Activated naive CD8-positive, alpha-beta T cell treated with anti-CD3 and anti-CD28 coated beads, Interleukin-2, amount 50 U/mL, for 24 hours (primary cell): ENCODE measurements at regions not wholly inside any gene's neighbourhood (a gene's known extent, or its start where the extent isn't known, plus 50 kb on each side); places are given as distances from the start of the nearest gene placed in this dataset.

Source experiments
- ATAC-seq: fragments of 150-1000 bp; cut with Tn5 transposase; one replicate; pipeline ENCODE4 v1.10.0; 2021
- DNase-seq: peaks from one replicate; pipeline ENCODE4 v3.0.0; 2021
- H3K27ac Mint-ChIP-seq: one replicate; pipeline ENCODE4 v1.8.0; 2021; ENCODE audit warnings: mild to moderate bottlenecking, mixed read lengths
- H3K27me3 Mint-ChIP-seq: one replicate; pipeline ENCODE4 v1.8.0; 2021; ENCODE audit warnings: mixed read lengths
- H3K36me3 Mint-ChIP-seq: one replicate; pipeline ENCODE4 v1.8.0; 2021; ENCODE audit warnings: low read depth, mixed read lengths
- H3K4me1 Mint-ChIP-seq: one replicate; pipeline ENCODE4 v1.8.0; 2021; ENCODE audit warnings: mixed read lengths
- H3K4me3 Mint-ChIP-seq: one replicate; pipeline ENCODE4 v1.8.0; 2021; ENCODE audit warnings: mild to moderate bottlenecking, moderate library complexity, mixed read lengths
- H3K9me3 Mint-ChIP-seq: one replicate; pipeline ENCODE4 v1.8.0; 2021; ENCODE audit warnings: mixed read lengths

- DNase-seq (peak; percentile 74), ATAC-seq (peak; percentile 87)
- H3K4me3 Mint-ChIP-seq, result peak overlapping the region; percentile 5
- peaks cover 5% of the 10 kb centered on the region for H3K9me3 Mint-ChIP-seq
- H3K27me3 Mint-ChIP-seq, result no peaks in the 10 kb centered on the region
- no peaks in the 10 kb centered on the region for H3K4me1 Mint-ChIP-seq
- no peaks in the 10 kb centered on the region for H3K36me3 Mint-ChIP-seq
- H3K27ac Mint-ChIP-seq, result no peak overlapping the region
Measured at GRCh38 chr9:16191691-16192402, 639.0 kb downstream of the CCDC171 start.

DNA sequence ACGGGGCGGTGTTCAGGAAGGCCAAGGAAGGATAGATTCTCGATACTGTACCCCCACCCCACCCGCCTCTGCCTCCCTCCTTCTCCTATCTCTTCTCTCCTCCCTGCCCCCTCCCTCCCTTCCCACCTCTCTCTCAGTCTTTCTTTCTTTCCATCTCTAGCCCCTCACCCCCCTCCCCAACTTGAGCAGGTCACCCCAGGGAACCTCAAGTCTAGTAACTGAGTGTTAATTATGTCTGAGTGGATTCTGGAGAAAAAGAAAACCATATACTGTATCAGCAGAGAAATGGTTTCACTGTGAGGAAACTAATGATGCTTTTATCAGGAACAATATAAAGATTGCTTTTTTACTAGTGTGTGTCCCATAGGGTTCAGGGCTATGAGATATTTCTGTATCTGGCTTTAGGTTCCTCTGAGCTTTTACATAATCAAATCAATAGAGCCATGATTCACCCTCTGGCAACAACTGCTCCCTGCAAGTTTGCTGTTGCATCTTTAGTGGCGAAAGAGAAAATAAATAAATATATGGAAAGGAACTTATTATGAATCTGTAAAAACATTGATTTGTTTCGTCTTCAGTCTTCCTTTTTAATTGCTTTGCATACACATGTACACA lies 639.7 kb downstream of the CCDC171 start:
- DNase-seq (no peak), ATAC-seq (no peak)
- H3K36me3 Mint-ChIP-seq, result no peaks in the 10 kb centered on the region
- peaks cover 5% of the 10 kb centered on the region for H3K9me3 Mint-ChIP-seq
- no peaks in the 10 kb centered on the region for H3K27me3 Mint-ChIP-seq
- no peak overlapping the region for H3K27ac Mint-ChIP-seq
- no peaks in the 10 kb centered on the region for H3K4me1 Mint-ChIP-seq
- H3K4me3 Mint-ChIP-seq, result no peak overlapping the region

- Mint-ChIP-seq H3K27me3 (no peaks in the 10 kb centered on the region), H3K27ac (no peak overlapping the region), H3K4me1 (no peaks in the 10 kb centered on the region), H3K4me3 (no peak overlapping the region), H3K9me3 (peaks cover 5% of the 10 kb centered on the region), H3K36me3 (no peaks in the 10 kb centered on the region)
- ATAC-seq (no peak), DNase-seq (no peak)
Measured at GRCh38 chr9:16193066-16193465, 640.2 kb downstream of the CCDC171 start.

- no peak overlapping the region for H3K27ac Mint-ChIP-seq
- no peak overlapping the region for H3K4me3 Mint-ChIP-seq
- H3K36me3 Mint-ChIP-seq, result no peaks in the 10 kb centered on the region
- no peaks in the 10 kb centered on the region for H3K27me3 Mint-ChIP-seq
- ATAC-seq (no peak), DNase-seq (no peak)
- H3K4me1 Mint-ChIP-seq, result no peaks in the 10 kb centered on the region
- H3K9me3 Mint-ChIP-seq, result no peaks in the 10 kb centered on the region
Measured at GRCh38 chr9:16196206-16196605, 643.4 kb downstream of the CCDC171 start.

- H3K27me3 Mint-ChIP-seq, result peaks cover 2% of the 10 kb centered on the region
- H3K4me1 Mint-ChIP-seq, result no peaks in the 10 kb centered on the region
- no peak for ATAC-seq
- H3K36me3 Mint-ChIP-seq, result no peaks in the 10 kb centered on the region
- H3K27ac Mint-ChIP-seq, result no peak overlapping the region
- H3K9me3 Mint-ChIP-seq, result no peaks in the 10 kb centered on the region
- no peak overlapping the region for H3K4me3 Mint-ChIP-seq
- no peak for DNase-seq
Measured at GRCh38 chr9:16197578-16198370, 644.9 kb downstream of the CCDC171 start.

DNA sequence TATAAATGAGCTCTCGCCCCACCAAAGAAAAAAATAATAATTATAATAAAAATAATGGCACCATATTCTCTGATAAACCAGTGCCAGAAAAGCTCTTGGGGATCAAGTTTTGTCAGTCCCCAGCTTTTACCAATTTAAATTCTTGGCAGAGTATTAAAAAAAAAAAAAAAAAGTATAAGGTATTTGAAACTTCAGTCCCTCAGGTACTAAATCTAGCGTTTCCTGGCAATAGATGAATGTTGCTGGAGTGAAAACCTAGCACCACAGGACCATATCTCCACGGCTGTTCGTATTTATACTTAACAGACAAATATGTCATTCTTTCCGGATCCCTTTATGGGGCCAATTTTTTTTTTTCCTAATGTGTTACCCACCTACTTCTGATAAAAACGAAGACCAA lies 646.2 kb downstream of the CCDC171 start:
- DNase-seq, result no peak
- Mint-ChIP-seq H3K4me1 (no peaks in the 10 kb centered on the region), H3K27me3 (peaks cover 2% of the 10 kb centered on the region), H3K36me3 (no peaks in the 10 kb centered on the region), H3K27ac (no peak overlapping the region), H3K9me3 (no peaks in the 10 kb centered on the region), H3K4me3 (no peak overlapping the region)
- ATAC-seq, result no peak

- no peak for DNase-seq
- H3K27me3 Mint-ChIP-seq, result peaks cover 2% of the 10 kb centered on the region
- ATAC-seq, result no peak
- H3K4me3 Mint-ChIP-seq, result no peak overlapping the region
- H3K9me3 Mint-ChIP-seq, result no peaks in the 10 kb centered on the region
- H3K4me1 Mint-ChIP-seq, result peaks cover 4% of the 10 kb centered on the region
- H3K36me3 Mint-ChIP-seq, result no peaks in the 10 kb centered on the region
- no peak overlapping the region for H3K27ac Mint-ChIP-seq
Measured at GRCh38 chr9:16202221-16202620, 649.4 kb downstream of the CCDC171 start.

- H3K27me3 Mint-ChIP-seq, result peaks cover 2% of the 10 kb centered on the region
- DNase-seq (no peak), ATAC-seq (no peak)
- H3K4me1 Mint-ChIP-seq, result peaks cover 7% of the 10 kb centered on the region
- no peak overlapping the region for H3K27ac Mint-ChIP-seq
- H3K36me3 Mint-ChIP-seq, result no peaks in the 10 kb centered on the region
- H3K4me3 Mint-ChIP-seq, result no peak overlapping the region
- no peaks in the 10 kb centered on the region for H3K9me3 Mint-ChIP-seq
Measured at GRCh38 chr9:16202914-16203728, 650.3 kb downstream of the CCDC171 start.

GRCh38 chr9:16203729-16204573 lies 651.1 kb downstream of the CCDC171 start:
- no peaks in the 10 kb centered on the region for H3K9me3 Mint-ChIP-seq
- H3K27me3 Mint-ChIP-seq, result peaks cover 2% of the 10 kb centered on the region
- H3K4me1 Mint-ChIP-seq, result peaks cover 7% of the 10 kb centered on the region
- H3K27ac Mint-ChIP-seq, result no peak overlapping the region
- no peak overlapping the region for H3K4me3 Mint-ChIP-seq
- no peaks in the 10 kb centered on the region for H3K36me3 Mint-ChIP-seq
- ATAC-seq (no peak), DNase-seq (no peak)

GRCh38 chr9:16205455-16205854 lies 652.6 kb downstream of the CCDC171 start:
- no peak for ATAC-seq
- no peaks in the 10 kb centered on the region for H3K36me3 Mint-ChIP-seq
- H3K27me3 Mint-ChIP-seq, result peaks cover 2% of the 10 kb centered on the region
- peaks cover 7% of the 10 kb centered on the region for H3K4me1 Mint-ChIP-seq
- H3K27ac Mint-ChIP-seq, result no peak overlapping the region
- H3K9me3 Mint-ChIP-seq, result no peaks in the 10 kb centered on the region
- no peak overlapping the region for H3K4me3 Mint-ChIP-seq
- no peak for DNase-seq

DNA sequence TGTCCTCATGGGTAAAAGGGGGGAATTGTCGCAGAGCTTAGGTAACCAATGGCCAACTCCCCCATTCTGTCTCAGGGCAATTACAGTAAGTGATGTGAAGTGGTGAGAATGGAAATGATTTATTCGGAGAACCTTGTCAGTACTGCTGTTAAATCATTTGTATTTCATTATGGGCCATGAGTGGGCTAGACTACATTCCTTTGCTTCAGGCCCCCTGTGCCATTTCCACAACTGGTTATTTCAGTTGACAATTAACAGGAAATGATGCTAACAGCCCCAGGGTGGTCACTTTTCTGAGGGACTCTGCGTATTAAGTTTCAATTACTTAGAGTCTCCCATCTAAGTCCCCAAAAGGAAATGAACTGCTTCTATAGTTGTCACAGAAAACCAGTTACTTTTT lies 653.7 kb downstream of the CCDC171 start:
- H3K4me1 Mint-ChIP-seq, result peaks cover 7% of the 10 kb centered on the region
- DNase-seq (no peak), ATAC-seq (no peak)
- H3K27ac Mint-ChIP-seq, result no peak overlapping the region
- no peak overlapping the region for H3K4me3 Mint-ChIP-seq
- H3K27me3 Mint-ChIP-seq, result peaks cover 2% of the 10 kb centered on the region
- no peaks in the 10 kb centered on the region for H3K36me3 Mint-ChIP-seq
- H3K9me3 Mint-ChIP-seq, result no peaks in the 10 kb centered on the region

- Mint-ChIP-seq H3K27ac (no peak overlapping the region), H3K9me3 (no peaks in the 10 kb centered on the region), H3K4me3 (no peak overlapping the region), H3K4me1 (peaks cover 7% of the 10 kb centered on the region), H3K27me3 (no peaks in the 10 kb centered on the region), H3K36me3 (no peaks in the 10 kb centered on the region)
- ATAC-seq (peak; percentile 65), DNase-seq (peak; percentile 29)
Measured at GRCh38 chr9:16207161-16207560, 654.3 kb downstream of the CCDC171 start.

DNA sequence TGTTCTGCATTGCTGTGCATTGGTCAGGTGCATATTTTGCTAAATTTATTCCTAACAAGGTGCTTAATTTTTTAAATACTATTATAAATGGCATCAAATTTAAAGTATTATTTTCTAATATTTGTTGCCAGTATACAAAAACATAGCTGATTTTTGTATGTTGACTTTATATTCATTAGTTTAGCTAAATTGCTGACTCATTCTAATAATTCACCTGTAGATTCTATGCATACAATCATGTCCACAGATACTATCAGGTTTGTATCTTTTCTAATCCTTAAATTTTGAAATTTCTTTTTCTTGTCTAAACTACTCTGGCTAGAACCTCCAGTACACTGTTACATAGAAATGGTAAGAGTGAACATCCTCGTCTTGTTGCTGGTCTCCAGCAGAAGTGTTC lies 657.6 kb downstream of the CCDC171 start:
- H3K27me3 Mint-ChIP-seq, result no peaks in the 10 kb centered on the region
- no peaks in the 10 kb centered on the region for H3K9me3 Mint-ChIP-seq
- H3K27ac Mint-ChIP-seq, result no peak overlapping the region
- H3K36me3 Mint-ChIP-seq, result no peaks in the 10 kb centered on the region
- no peak overlapping the region for H3K4me3 Mint-ChIP-seq
- ATAC-seq (no peak), DNase-seq (no peak)
- peaks cover 7% of the 10 kb centered on the region for H3K4me1 Mint-ChIP-seq

- DNase-seq (no peak), ATAC-seq (no peak)
- H3K9me3 Mint-ChIP-seq, result no peaks in the 10 kb centered on the region
- no peaks in the 10 kb centered on the region for H3K27me3 Mint-ChIP-seq
- H3K4me1 Mint-ChIP-seq, result peaks cover 6% of the 10 kb centered on the region
- H3K36me3 Mint-ChIP-seq, result no peaks in the 10 kb centered on the region
- no peak overlapping the region for H3K27ac Mint-ChIP-seq
- H3K4me3 Mint-ChIP-seq, result no peak overlapping the region
Measured at GRCh38 chr9:16211946-16212345, 658.5 kb downstream of the BNC2 start.
